Ovary (tissue), 3 donors: ENCODE measurements at regions not wholly inside any gene's neighbourhood (a gene's known extent, or its start where the extent isn't known, plus 50 kb on each side); places are given as distances from the start of the nearest gene placed in this dataset.

Source experiments
- EP300 ChIP-seq: sonication (generic); formaldehyde crosslinking; IDR thresholded peaks from one replicate; pipeline ENCODE4 v1.6.1; 2017; ENCODE audit warnings: antibody characterized with exemption
- POLR2A ChIP-seq: fragments of 450-650 bp; IDR thresholded peaks from one replicate; pipeline ENCODE4 v1.6.1; 2017; ENCODE audit warnings: antibody characterized with exemption, mild to moderate bottlenecking, moderate library complexity
- TF ChIP-seq, protein P1 (sequence below), 3 donors: fragments of 450-650 bp in 2 of 3; fragments of 200-600 bp in 1 of 3; IDR thresholded peaks; one replicate each; pipeline versions ENCODE4 v1.5.1 to v1.8.0; 2016 to 2022; ENCODE audit warnings: antibody characterized with exemption in 3 of 3, mild to moderate bottlenecking in 1 of 3
- donor health status: DM: no; HTN: no; CAD: no.

DNA sequence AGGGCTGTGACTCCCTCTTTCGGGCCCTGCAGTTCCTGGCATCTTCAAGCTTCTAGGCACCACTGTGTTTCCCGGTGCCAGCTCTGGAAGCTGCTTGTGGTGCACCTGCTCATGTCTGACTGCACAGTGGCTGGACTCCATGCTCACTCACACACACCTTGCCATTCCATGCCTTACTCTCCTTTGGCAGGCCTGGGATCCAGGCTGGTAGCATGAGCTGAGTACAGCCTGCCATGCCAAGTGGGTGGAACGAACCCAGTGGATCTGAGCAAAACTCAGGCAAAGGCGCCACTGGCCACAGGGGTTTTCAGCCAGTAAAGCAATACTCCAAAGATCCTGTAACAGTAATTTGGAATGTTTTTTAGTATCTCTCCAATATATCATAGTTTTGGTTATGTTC lies 902.7 kb upstream of the USP15 start:
- TF ChIP-seq, protein P1, sequence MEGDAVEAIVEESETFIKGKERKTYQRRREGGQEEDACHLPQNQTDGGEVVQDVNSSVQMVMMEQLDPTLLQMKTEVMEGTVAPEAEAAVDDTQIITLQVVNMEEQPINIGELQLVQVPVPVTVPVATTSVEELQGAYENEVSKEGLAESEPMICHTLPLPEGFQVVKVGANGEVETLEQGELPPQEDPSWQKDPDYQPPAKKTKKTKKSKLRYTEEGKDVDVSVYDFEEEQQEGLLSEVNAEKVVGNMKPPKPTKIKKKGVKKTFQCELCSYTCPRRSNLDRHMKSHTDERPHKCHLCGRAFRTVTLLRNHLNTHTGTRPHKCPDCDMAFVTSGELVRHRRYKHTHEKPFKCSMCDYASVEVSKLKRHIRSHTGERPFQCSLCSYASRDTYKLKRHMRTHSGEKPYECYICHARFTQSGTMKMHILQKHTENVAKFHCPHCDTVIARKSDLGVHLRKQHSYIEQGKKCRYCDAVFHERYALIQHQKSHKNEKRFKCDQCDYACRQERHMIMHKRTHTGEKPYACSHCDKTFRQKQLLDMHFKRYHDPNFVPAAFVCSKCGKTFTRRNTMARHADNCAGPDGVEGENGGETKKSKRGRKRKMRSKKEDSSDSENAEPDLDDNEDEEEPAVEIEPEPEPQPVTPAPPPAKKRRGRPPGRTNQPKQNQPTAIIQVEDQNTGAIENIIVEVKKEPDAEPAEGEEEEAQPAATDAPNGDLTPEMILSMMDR (IDR thresholded peaks at IDR 0.05) = no peak
- TF ChIP-seq EP300 = no peak
- TF ChIP-seq POLR2A = no peak
